ENCODE measurements at regions not wholly inside any gene's neighbourhood (a gene's known extent, or its start where the extent isn't known, plus 50 kb on each side); places are given as distances from the start of the nearest gene placed in this dataset.

DNA sequence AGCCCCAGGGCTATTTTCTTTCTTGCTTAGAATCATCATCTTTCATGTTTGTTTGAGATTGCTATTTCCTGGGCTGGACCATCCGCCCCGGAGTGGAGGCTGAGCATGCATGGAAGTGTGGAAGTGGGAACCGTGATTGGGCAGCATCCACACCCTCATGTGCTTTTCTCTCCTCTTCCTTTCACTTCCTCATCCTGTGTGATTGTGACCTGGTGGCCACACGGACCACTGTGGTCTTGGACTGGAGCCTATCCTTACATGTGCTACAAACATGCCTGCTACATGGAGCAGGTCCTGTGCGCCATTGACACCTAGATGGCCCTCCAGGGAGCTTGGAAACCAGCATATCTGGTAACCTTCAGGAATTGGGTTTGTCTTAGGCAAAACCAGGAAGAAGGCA lies 175.9 kb upstream of the LCORL start:
- no peak overlapping the region for H3K14ac ChIP-seq (ENCODE audit: low read length)
- H3K27ac ChIP-seq (ENCODE audit: low read depth, low read length), result no peak overlapping the region
- no peak overlapping the region for H3K4me2 ChIP-seq (ENCODE audit: low read length)
- H4K8ac ChIP-seq (ENCODE audit: low read depth, low read length), result no peak overlapping the region
- H3K4me3 ChIP-seq (ENCODE audit: low read depth, low read length), result no peak overlapping the region
- no CpG with 5 or more reads among the region's 5 CpGs for WGBS (ENCODE audit: extremely low coverage, insufficient coverage, insufficient read length)
- no peaks in the 10 kb centered on the region for H3K9me3 ChIP-seq (ENCODE audit: insufficient read depth, low read depth, low read length)
- no peak overlapping the region for H4K91ac ChIP-seq (ENCODE audit: low read depth, low read length)
- no peaks in the 10 kb centered on the region for H3K27me3 ChIP-seq (ENCODE audit: insufficient read depth, low read length)
- no peak overlapping the region for H3K23ac ChIP-seq (ENCODE audit: low read length)
- no peak for DNase-seq
- H3K79me1 ChIP-seq (ENCODE audit: low read length), result no peaks in the 10 kb centered on the region
- H2BK120ac ChIP-seq (ENCODE audit: insufficient read depth, low read length, poor library complexity), result no peak overlapping the region
- no peak overlapping the region for H3K18ac ChIP-seq (ENCODE audit: low read length)
- no peaks in the 10 kb centered on the region for H3K36me3 ChIP-seq (ENCODE audit: control insufficient read depth in 1 of 2, insufficient read depth in 2 of 2, low read length in 2 of 2)
- H4K12ac ChIP-seq (ENCODE audit: low read depth, low read length), result no peak overlapping the region
- H3K4me1 ChIP-seq (ENCODE audit: control insufficient read depth in 1 of 2, insufficient read depth in 2 of 2, low read length in 2 of 2), result peaks cover 0 to 4% of the 10 kb centered on the region in 2 experiments
- H2AK5ac ChIP-seq (ENCODE audit: low read length), result no peak overlapping the region
- no peak overlapping the region for H2AFZ ChIP-seq (ENCODE audit: insufficient read depth, low read length, poor library complexity)
- H2BK12ac ChIP-seq (ENCODE audit: low read length), result no peak overlapping the region
- no peak overlapping the region for H3K9ac ChIP-seq (ENCODE audit: low read length)
- no peaks in the 10 kb centered on the region for H3K79me2 ChIP-seq (ENCODE audit: control insufficient read depth, insufficient read depth, low read length, poor library complexity)
- H2BK5ac ChIP-seq (ENCODE audit: low read depth, low read length, poor library complexity), result no peak overlapping the region
- H3K4ac ChIP-seq (ENCODE audit: low read depth, low read length), result no peak overlapping the region

DNA sequence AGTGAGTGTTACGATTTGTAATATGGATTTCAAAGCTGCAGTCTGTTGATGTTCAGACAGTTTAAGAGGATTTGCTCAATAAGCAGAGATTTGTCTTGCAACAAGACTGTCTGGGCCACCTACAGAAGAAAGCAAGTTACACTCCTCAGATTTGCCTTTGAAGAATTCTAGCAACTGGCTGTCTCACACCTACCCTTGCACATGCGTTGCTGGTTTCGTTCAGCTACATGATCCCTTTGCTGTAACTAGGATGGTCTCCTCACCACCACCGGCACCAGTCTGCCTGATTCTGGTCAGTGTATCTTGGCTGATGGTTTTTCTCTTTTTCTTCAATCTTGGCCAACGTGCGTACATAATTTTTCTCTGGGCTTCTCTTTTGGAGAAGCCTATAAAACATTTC lies 172.7 kb upstream of the LCORL start:
- Histone ChIP-seq H3K9me3 (ENCODE audit: insufficient read depth, low read depth, low read length) (no peaks in the 10 kb centered on the region), H4K12ac (ENCODE audit: low read depth, low read length) (no peak overlapping the region), H2AK5ac (ENCODE audit: low read length) (no peak overlapping the region), H2BK120ac (ENCODE audit: insufficient read depth, low read length, poor library complexity) (no peak overlapping the region), H3K14ac (ENCODE audit: low read length) (no peak overlapping the region), H3K79me2 (ENCODE audit: control insufficient read depth, insufficient read depth, low read length, poor library complexity) (no peaks in the 10 kb centered on the region), H3K4me1 (ENCODE audit: control insufficient read depth in 1 of 2, insufficient read depth in 2 of 2, low read length in 2 of 2) (peaks cover 0 to 7% of the 10 kb centered on the region in 2 experiments), H3K18ac (ENCODE audit: low read length) (no peak overlapping the region), H3K23ac (ENCODE audit: low read length) (no peak overlapping the region), H3K4me2 (ENCODE audit: low read length) (no peak overlapping the region), H3K4me3 (ENCODE audit: low read depth, low read length) (no peak overlapping the region), H2BK5ac (ENCODE audit: low read depth, low read length, poor library complexity) (no peak overlapping the region), H2BK12ac (ENCODE audit: low read length) (no peak overlapping the region), H3K27ac (ENCODE audit: low read depth, low read length) (no peak overlapping the region), H3K27me3 (ENCODE audit: insufficient read depth, low read length) (no peaks in the 10 kb centered on the region), H3K9ac (ENCODE audit: low read length) (no peak overlapping the region), H3K4ac (ENCODE audit: low read depth, low read length) (no peak overlapping the region), H3K36me3 (ENCODE audit: control insufficient read depth in 1 of 2, insufficient read depth in 2 of 2, low read length in 2 of 2) (no peaks in the 10 kb centered on the region), H4K91ac (ENCODE audit: low read depth, low read length) (no peak overlapping the region), H2AFZ (ENCODE audit: insufficient read depth, low read length, poor library complexity) (no peak overlapping the region), H3K79me1 (ENCODE audit: low read length) (no peaks in the 10 kb centered on the region), H4K8ac (ENCODE audit: low read depth, low read length) (no peak overlapping the region)
- WGBS (ENCODE audit: extremely low coverage, insufficient coverage, insufficient read length), result no CpG with 5 or more reads among the region's 6 CpGs
- DNase-seq, result no peak

- no peaks in the 10 kb centered on the region for H3K79me2 ChIP-seq (ENCODE audit: control insufficient read depth, insufficient read depth, low read length, poor library complexity)
- H4K91ac ChIP-seq (ENCODE audit: low read depth, low read length), result no peak overlapping the region
- no peak overlapping the region for H2BK12ac ChIP-seq (ENCODE audit: low read length)
- H3K27me3 ChIP-seq (ENCODE audit: insufficient read depth, low read length), result no peaks in the 10 kb centered on the region
- H3K23ac ChIP-seq (ENCODE audit: low read length), result no peak overlapping the region
- no peak overlapping the region for H3K4ac ChIP-seq (ENCODE audit: low read depth, low read length)
- H4K8ac ChIP-seq (ENCODE audit: low read depth, low read length), result no peak overlapping the region
- no peak overlapping the region for H3K9ac ChIP-seq (ENCODE audit: low read length)
- DNase-seq, result no peak
- no peak overlapping the region for H4K12ac ChIP-seq (ENCODE audit: low read depth, low read length)
- no peaks in the 10 kb centered on the region for H3K36me3 ChIP-seq (ENCODE audit: control insufficient read depth in 1 of 2, insufficient read depth in 2 of 2, low read length in 2 of 2)
- H2BK120ac ChIP-seq (ENCODE audit: insufficient read depth, low read length, poor library complexity), result no peak overlapping the region
- no CpG with 5 or more reads among the region's 3 CpGs for WGBS (ENCODE audit: extremely low coverage, insufficient coverage, insufficient read length)
- H3K9me3 ChIP-seq (ENCODE audit: insufficient read depth, low read depth, low read length), result no peaks in the 10 kb centered on the region
- no peak overlapping the region for H3K4me3 ChIP-seq (ENCODE audit: low read depth, low read length)
- H3K4me1 ChIP-seq (ENCODE audit: control insufficient read depth in 1 of 2, insufficient read depth in 2 of 2, low read length in 2 of 2), result peaks cover 0 to 7% of the 10 kb centered on the region in 2 experiments
- no peak overlapping the region for H3K27ac ChIP-seq (ENCODE audit: low read depth, low read length)
- no peak overlapping the region for H3K4me2 ChIP-seq (ENCODE audit: low read length)
- H3K79me1 ChIP-seq (ENCODE audit: low read length), result no peaks in the 10 kb centered on the region
- H2BK5ac ChIP-seq (ENCODE audit: low read depth, low read length, poor library complexity), result no peak overlapping the region
- H2AFZ ChIP-seq (ENCODE audit: insufficient read depth, low read length, poor library complexity), result no peak overlapping the region
- no peak overlapping the region for H3K14ac ChIP-seq (ENCODE audit: low read length)
- H2AK5ac ChIP-seq (ENCODE audit: low read length), result no peak overlapping the region
- H3K18ac ChIP-seq (ENCODE audit: low read length), result no peak overlapping the region
Observed at GRCh38 chr4:18192901-18193300, 171.3 kb upstream of the LCORL start.

DNA sequence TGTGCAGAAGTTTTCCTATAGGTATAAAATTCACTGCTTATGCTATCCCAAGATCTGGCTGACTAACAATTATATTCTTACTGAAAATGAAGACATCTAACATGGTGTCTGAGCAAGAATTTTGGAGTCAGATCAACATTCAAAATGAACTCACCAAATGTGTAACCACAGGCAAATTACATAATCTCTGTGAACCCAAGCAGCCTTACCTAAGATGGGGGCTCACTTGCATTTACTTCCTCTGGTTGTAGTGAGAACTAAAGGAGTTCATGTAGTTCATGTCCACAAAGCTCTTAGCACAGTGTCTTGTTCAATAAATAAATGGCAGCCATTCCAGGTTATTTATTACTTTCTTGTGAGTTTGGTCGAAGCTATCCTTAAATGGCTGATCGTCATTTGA lies 163.9 kb upstream of the LCORL start:
- no peak overlapping the region for H2BK12ac ChIP-seq (ENCODE audit: low read length)
- H3K4me3 ChIP-seq (ENCODE audit: low read depth, low read length), result no peak overlapping the region

More for the DNA sequence above, 163.9 kb upstream of the LCORL start:
- Histone ChIP-seq H3K27ac (ENCODE audit: low read depth, low read length) (no peak overlapping the region), H3K4me1 (ENCODE audit: control insufficient read depth in 1 of 2, insufficient read depth in 2 of 2, low read length in 2 of 2) (peaks cover 0 to 2% of the 10 kb centered on the region in 2 experiments), H3K9ac (ENCODE audit: low read length) (no peak overlapping the region), H2AK5ac (ENCODE audit: low read length) (no peak overlapping the region), H4K8ac (ENCODE audit: low read depth, low read length) (no peak overlapping the region), H3K79me2 (ENCODE audit: control insufficient read depth, insufficient read depth, low read length, poor library complexity) (no peaks in the 10 kb centered on the region), H3K9me3 (ENCODE audit: insufficient read depth, low read depth, low read length) (no peaks in the 10 kb centered on the region), H3K79me1 (ENCODE audit: low read length) (no peaks in the 10 kb centered on the region), H3K4me2 (ENCODE audit: low read length) (no peak overlapping the region), H3K18ac (ENCODE audit: low read length) (no peak overlapping the region), H3K14ac (ENCODE audit: low read length) (no peak overlapping the region), H3K23ac (ENCODE audit: low read length) (no peak overlapping the region), H3K27me3 (ENCODE audit: insufficient read depth, low read length) (no peaks in the 10 kb centered on the region), H2BK5ac (ENCODE audit: low read depth, low read length, poor library complexity) (no peak overlapping the region), H3K4ac (ENCODE audit: low read depth, low read length) (no peak overlapping the region), H4K12ac (ENCODE audit: low read depth, low read length) (no peak overlapping the region), H2BK120ac (ENCODE audit: insufficient read depth, low read length, poor library complexity) (no peak overlapping the region), H3K36me3 (ENCODE audit: control insufficient read depth in 1 of 2, insufficient read depth in 2 of 2, low read length in 2 of 2) (no peaks in the 10 kb centered on the region), H4K91ac (ENCODE audit: low read depth, low read length) (no peak overlapping the region), H2AFZ (ENCODE audit: insufficient read depth, low read length, poor library complexity) (no peak overlapping the region)
- no CpG with 5 or more reads among the region's 2 CpGs for WGBS (ENCODE audit: extremely low coverage, insufficient coverage, insufficient read length)
- no peak for DNase-seq
